HG02571 (cell line): ENCODE measurements at regions not wholly inside any gene's neighbourhood (a gene's known extent, or its start where the extent isn't known, plus 50 kb on each side); places are given as distances from the start of the nearest gene placed in this dataset.
A peak's percentile ranks its signal among the peaks of the same experiment; 100 is the strongest.
"Not testable (repeated sequence)": the region's sequence is repeated elsewhere in the genome, so short reads cannot be mapped to it uniquely, and the experiment has no call there.

ENCODE experiments used
- ATAC-seq: cut with Tn5 transposase; IDR thresholded peaks from one replicate; pipeline ENCODE4 v1.9.1; 2021; ENCODE audit warnings: mild to moderate bottlenecking, moderate library complexity; ENCODE audit not compliant: unreplicated experiment

GRCh38 chr3:118803096-118803476 is 231.6 kb downstream of the IGSF11 start:
- no peak for ATAC-seq

GRCh38 chr3:118805007-118805406 is 229.6 kb downstream of the IGSF11 start:
- no peak for ATAC-seq

- ATAC-seq, result no peak
Observed at GRCh38 chr3:118806423-118806822, 228.2 kb downstream of the IGSF11 start.

- not testable (repeated sequence) for ATAC-seq
Observed at GRCh38 chr3:118807349-118807748, 227.3 kb downstream of the IGSF11 start.

GRCh38 chr3:118808723-118809122 is 225.9 kb downstream of the IGSF11 start:
- ATAC-seq, result no peak

- peak; percentile 45 for ATAC-seq
Observed at GRCh38 chr3:118809696-118810498, 224.7 kb downstream of the IGSF11 start.

GRCh38 chr3:118810499-118811035 is 224.1 kb downstream of the IGSF11 start:
- ATAC-seq, result peak; percentile 28

GRCh38 chr3:118811236-118811732 is 223.4 kb downstream of the IGSF11 start:
- no peak for ATAC-seq

- ATAC-seq, result no peak
Observed at GRCh38 chr3:118813472-118813871, 221.2 kb downstream of the IGSF11 start.

GRCh38 chr3:118817748-118818165 is 216.9 kb downstream of the IGSF11 start:
- peak; percentile 83 for ATAC-seq

GRCh38 chr3:118818386-118818785 is 216.3 kb downstream of the IGSF11 start:
- no peak for ATAC-seq

GRCh38 chr3:118823626-118824025 is 211.0 kb downstream of the IGSF11 start:
- no peak for ATAC-seq

- no peak for ATAC-seq
Observed at GRCh38 chr3:118827446-118827845, 207.2 kb downstream of the IGSF11 start.

GRCh38 chr3:118828351-118828750 is 206.3 kb downstream of the IGSF11 start:
- ATAC-seq, result no peak

GRCh38 chr3:118833075-118833474 is 201.6 kb downstream of the IGSF11 start:
- no peak for ATAC-seq

GRCh38 chr3:118838871-118839270 is 195.8 kb downstream of the IGSF11 start:
- ATAC-seq, result no peak

GRCh38 chr3:118842147-118842863 is 192.3 kb downstream of the IGSF11 start:
- ATAC-seq, result no peak

GRCh38 chr3:118846176-118846575 is 188.5 kb downstream of the IGSF11 start:
- no peak for ATAC-seq
